ENCODE measurements at regions not wholly inside any gene's neighbourhood (a gene's known extent, or its start where the extent isn't known, plus 50 kb on each side); places are given as distances from the start of the nearest gene placed in this dataset.

DNA sequence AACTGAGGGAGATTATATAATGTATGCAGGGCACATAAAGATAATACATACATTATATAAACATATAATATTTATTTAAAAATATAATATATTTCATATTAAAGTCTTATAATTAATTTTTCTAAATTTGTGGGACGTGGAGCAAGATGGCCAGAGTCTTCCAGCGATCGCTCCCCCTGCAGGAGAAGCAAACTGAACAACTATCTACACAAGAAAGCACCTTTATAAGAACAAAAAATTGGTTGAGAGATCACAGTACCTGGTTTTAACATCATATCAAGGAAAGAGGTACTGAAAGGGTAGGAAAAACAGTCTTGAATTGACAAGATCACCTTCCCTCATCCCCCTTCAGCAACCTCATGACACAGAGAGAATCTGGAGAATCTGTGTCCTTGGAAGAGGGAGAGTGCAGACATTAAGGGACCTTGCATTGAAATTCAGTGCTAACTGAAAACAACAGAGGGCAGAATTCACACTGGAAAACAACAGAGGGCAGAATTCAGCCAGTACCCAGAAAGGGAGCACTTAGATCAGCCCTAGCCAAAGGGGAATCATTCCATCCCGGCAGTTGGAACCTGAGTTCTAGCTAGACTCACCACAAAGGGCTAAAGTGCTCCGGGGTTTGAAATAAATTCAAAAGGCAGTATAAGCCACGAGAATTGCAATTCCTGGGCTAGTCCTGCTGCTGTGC lies 262.5 kb upstream of the NDST3 start:
- Histone ChIP-seq H3F3A (ENCODE audit: insufficient read depth, low read length, poor library complexity, severe bottlenecking) (no peaks in the 10 kb centered on the region), H3K79me2 (replicated peaks; ENCODE audit: insufficient read depth, low read length) (no peaks in the 10 kb centered on the region), H3K9me2 (ENCODE audit: insufficient read depth, low read length) (no peaks in the 10 kb centered on the region), H3K9me3 (ENCODE audit: low read length) (no peaks in the 10 kb centered on the region), H3K9ac (ENCODE audit: low read length) (no peak overlapping the region), H3K4me3 (ENCODE audit: low read length) (no peak overlapping the region), H3K27me3 (ENCODE audit: insufficient read depth, low read depth, low read length) (no peaks in the 10 kb centered on the region), H3K4me2 (ENCODE audit: low read length) (no peak overlapping the region), H3K36me3 (ENCODE audit: insufficient read depth, low read length) (no peaks in the 10 kb centered on the region), H3K27ac (ENCODE audit: low read length) (no peak overlapping the region), H2AFZ (ENCODE audit: low read depth, low read length) (no peak overlapping the region), H4K20me1 (ENCODE audit: insufficient read depth) (no peaks in the 10 kb centered on the region)
- TF ChIP-seq SMC3 (conservative IDR thresholded peaks at IDR 0.05; ENCODE audit: poor library complexity) = no peak
- no peak for TF ChIP-seq RAD21 (conservative IDR thresholded peaks at IDR 0.05)
- no peak for TF ChIP-seq POLR2AphosphoS5 (IDR thresholded peaks at IDR 0.05)
- no peak for TF ChIP-seq MXI1 (conservative IDR thresholded peaks at IDR 0.05; ENCODE audit: poor library complexity, severe bottlenecking)
- TF ChIP-seq EZH2 (IDR thresholded peaks at IDR 0.05; ENCODE audit: borderline replicate concordance, insufficient read depth, low read length, poor library complexity, severe bottlenecking) = no peak
- TF ChIP-seq, protein P1, sequence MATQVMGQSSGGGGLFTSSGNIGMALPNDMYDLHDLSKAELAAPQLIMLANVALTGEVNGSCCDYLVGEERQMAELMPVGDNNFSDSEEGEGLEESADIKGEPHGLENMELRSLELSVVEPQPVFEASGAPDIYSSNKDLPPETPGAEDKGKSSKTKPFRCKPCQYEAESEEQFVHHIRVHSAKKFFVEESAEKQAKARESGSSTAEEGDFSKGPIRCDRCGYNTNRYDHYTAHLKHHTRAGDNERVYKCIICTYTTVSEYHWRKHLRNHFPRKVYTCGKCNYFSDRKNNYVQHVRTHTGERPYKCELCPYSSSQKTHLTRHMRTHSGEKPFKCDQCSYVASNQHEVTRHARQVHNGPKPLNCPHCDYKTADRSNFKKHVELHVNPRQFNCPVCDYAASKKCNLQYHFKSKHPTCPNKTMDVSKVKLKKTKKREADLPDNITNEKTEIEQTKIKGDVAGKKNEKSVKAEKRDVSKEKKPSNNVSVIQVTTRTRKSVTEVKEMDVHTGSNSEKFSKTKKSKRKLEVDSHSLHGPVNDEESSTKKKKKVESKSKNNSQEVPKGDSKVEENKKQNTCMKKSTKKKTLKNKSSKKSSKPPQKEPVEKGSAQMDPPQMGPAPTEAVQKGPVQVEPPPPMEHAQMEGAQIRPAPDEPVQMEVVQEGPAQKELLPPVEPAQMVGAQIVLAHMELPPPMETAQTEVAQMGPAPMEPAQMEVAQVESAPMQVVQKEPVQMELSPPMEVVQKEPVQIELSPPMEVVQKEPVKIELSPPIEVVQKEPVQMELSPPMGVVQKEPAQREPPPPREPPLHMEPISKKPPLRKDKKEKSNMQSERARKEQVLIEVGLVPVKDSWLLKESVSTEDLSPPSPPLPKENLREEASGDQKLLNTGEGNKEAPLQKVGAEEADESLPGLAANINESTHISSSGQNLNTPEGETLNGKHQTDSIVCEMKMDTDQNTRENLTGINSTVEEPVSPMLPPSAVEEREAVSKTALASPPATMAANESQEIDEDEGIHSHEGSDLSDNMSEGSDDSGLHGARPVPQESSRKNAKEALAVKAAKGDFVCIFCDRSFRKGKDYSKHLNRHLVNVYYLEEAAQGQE (IDR thresholded peaks at IDR 0.05; ENCODE audit: borderline replicate concordance) = no peak
- TF ChIP-seq TAF1 (IDR thresholded peaks at IDR 0.05; ENCODE audit: low read depth) = no peak
- TF ChIP-seq EP300 (conservative IDR thresholded peaks at IDR 0.05; ENCODE audit: poor library complexity, severe bottlenecking) = no peak
- TF ChIP-seq, protein P2, sequence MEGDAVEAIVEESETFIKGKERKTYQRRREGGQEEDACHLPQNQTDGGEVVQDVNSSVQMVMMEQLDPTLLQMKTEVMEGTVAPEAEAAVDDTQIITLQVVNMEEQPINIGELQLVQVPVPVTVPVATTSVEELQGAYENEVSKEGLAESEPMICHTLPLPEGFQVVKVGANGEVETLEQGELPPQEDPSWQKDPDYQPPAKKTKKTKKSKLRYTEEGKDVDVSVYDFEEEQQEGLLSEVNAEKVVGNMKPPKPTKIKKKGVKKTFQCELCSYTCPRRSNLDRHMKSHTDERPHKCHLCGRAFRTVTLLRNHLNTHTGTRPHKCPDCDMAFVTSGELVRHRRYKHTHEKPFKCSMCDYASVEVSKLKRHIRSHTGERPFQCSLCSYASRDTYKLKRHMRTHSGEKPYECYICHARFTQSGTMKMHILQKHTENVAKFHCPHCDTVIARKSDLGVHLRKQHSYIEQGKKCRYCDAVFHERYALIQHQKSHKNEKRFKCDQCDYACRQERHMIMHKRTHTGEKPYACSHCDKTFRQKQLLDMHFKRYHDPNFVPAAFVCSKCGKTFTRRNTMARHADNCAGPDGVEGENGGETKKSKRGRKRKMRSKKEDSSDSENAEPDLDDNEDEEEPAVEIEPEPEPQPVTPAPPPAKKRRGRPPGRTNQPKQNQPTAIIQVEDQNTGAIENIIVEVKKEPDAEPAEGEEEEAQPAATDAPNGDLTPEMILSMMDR (IDR thresholded peaks at IDR 0.05; ENCODE audit: poor library complexity, severe bottlenecking) = no peak

DNA sequence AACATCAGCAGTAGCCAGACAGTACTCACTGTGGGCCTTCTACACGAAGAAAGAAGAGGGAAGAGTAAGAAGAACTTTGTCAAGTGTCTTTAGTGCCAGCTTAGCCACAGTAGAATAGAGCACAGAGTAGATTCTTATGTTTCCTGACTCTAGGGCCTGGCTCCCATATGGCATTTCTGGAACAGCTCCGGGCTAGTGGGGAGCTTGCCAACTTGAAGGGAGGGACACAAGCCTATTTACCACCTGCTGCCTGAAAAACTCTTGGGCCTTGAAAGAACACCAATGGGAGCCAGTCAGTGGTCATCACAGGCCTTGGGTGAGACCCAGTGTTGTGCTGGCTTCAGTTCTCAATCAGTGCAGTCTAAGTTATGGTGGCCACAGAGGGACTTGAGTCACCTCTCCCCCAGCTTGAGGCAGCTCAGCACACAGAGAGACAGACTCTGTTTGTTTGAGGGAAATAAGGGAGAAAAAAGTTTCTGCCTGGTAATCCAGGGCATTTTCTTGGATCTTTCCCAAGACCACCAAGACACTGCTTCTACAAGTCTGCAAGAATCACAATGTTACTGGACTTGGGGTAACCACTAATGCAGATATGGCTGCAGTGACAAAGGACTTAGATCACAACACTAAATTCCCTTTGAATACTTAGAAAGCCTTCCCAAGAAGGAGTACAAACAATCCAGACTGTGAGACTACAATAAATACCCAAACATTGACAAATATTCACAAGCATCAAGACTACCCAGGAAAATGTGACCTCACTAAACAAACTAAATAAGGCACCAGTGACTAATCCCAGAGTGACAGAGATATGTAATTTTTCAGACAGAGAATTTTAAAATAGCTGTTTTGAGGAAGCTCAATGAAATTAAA lies 261.0 kb upstream of the NDST3 start:
- TF ChIP-seq EZH2 (IDR thresholded peaks at IDR 0.05; ENCODE audit: borderline replicate concordance, insufficient read depth, low read length, poor library complexity, severe bottlenecking) = no peak
- no peak for TF ChIP-seq RAD21 (conservative IDR thresholded peaks at IDR 0.05)
- TF ChIP-seq MXI1 (conservative IDR thresholded peaks at IDR 0.05; ENCODE audit: poor library complexity, severe bottlenecking) = no peak
- TF ChIP-seq, protein P2 (IDR thresholded peaks at IDR 0.05; ENCODE audit: poor library complexity, severe bottlenecking) = no peak
- TF ChIP-seq SMC3 (conservative IDR thresholded peaks at IDR 0.05; ENCODE audit: poor library complexity) = no peak
- TF ChIP-seq EP300 (conservative IDR thresholded peaks at IDR 0.05; ENCODE audit: poor library complexity, severe bottlenecking) = no peak
- no peak for TF ChIP-seq TAF1 (IDR thresholded peaks at IDR 0.05; ENCODE audit: low read depth)
- no peak for TF ChIP-seq POLR2AphosphoS5 (IDR thresholded peaks at IDR 0.05)
- TF ChIP-seq, protein P1 (IDR thresholded peaks at IDR 0.05; ENCODE audit: borderline replicate concordance) = no peak
- Histone ChIP-seq H4K20me1 (ENCODE audit: insufficient read depth) (no peaks in the 10 kb centered on the region), H3K4me3 (ENCODE audit: low read length) (no peak overlapping the region), H3K4me2 (ENCODE audit: low read length) (no peak overlapping the region), H3K9me2 (ENCODE audit: insufficient read depth, low read length) (no peaks in the 10 kb centered on the region), H3K27ac (ENCODE audit: low read length) (no peak overlapping the region), H3K9ac (ENCODE audit: low read length) (no peak overlapping the region), H2AFZ (ENCODE audit: low read depth, low read length) (no peak overlapping the region), H3K27me3 (ENCODE audit: insufficient read depth, low read depth, low read length) (no peaks in the 10 kb centered on the region), H3K79me2 (replicated peaks; ENCODE audit: insufficient read depth, low read length) (no peaks in the 10 kb centered on the region), H3K36me3 (ENCODE audit: insufficient read depth, low read length) (no peaks in the 10 kb centered on the region), H3F3A (ENCODE audit: insufficient read depth, low read length, poor library complexity, severe bottlenecking) (no peaks in the 10 kb centered on the region), H3K9me3 (ENCODE audit: low read length) (no peaks in the 10 kb centered on the region)
